Right lobe of liver (tissue), 4 donors: ENCODE measurements at regions not wholly inside any gene's neighbourhood (a gene's known extent, or its start where the extent isn't known, plus 50 kb on each side); places are given as distances from the start of the nearest gene placed in this dataset.

ENCODE experiments used
- CTCF ChIP-seq, 4 donors: fragments of 200-600 bp in 3 of 4; fragments of 450-650 bp in 1 of 4; IDR thresholded peaks; one replicate each; pipeline versions ENCODE4 v1.5.1 to v1.8.0; 2016 to 2022; ENCODE audit warnings: antibody characterized with exemption in 4 of 4, mild to moderate bottlenecking in 2 of 4
- POLR2A ChIP-seq: fragments of 450-650 bp; IDR thresholded peaks from one replicate; pipeline ENCODE4 v1.6.1; 2017; ENCODE audit warnings: antibody characterized with exemption, mild to moderate bottlenecking
- donor health status: DM: no; HTN: no; CAD: no.
- donor health status: DM: no; HTN: no; CAD: no.
- donor health status: DM: no; HTN: yes; CAD: no.

- TF ChIP-seq POLR2A (no peak), CTCF (IDR thresholded peaks at IDR 0.05) (no peak)
These were observed 97.8 kb downstream of the KLF12 start for GRCh38 chr13:74036373-74036772.
